ENCODE measurements at regions not wholly inside any gene's neighbourhood (a gene's known extent, or its start where the extent isn't known, plus 50 kb on each side); places are given as distances from the start of the nearest gene placed in this dataset.

GRCh38 chr16:59180083-59180476 is 446.0 kb upstream of the GOT2 start:
- Histone ChIP-seq H4K20me1 (ENCODE audit: insufficient read depth) (no peaks in the 10 kb centered on the region), H3F3A (ENCODE audit: insufficient read depth, low read length, poor library complexity, severe bottlenecking) (no peaks in the 10 kb centered on the region), H2AFZ (ENCODE audit: low read depth, low read length) (no peak overlapping the region), H3K27ac (ENCODE audit: low read length) (no peak overlapping the region), H3K36me3 (ENCODE audit: insufficient read depth, low read length) (no peaks in the 10 kb centered on the region), H3K4me3 (ENCODE audit: low read length) (no peak overlapping the region), H3K9me2 (ENCODE audit: insufficient read depth, low read length) (no peaks in the 10 kb centered on the region), H3K9ac (ENCODE audit: low read length) (no peak overlapping the region), H3K79me2 (replicated peaks; ENCODE audit: insufficient read depth, low read length) (no peaks in the 10 kb centered on the region), H3K27me3 (ENCODE audit: insufficient read depth, low read depth, low read length) (no peaks in the 10 kb centered on the region), H3K4me2 (ENCODE audit: low read length) (no peak overlapping the region), H3K9me3 (ENCODE audit: low read length) (no peaks in the 10 kb centered on the region)
- TF ChIP-seq RAD21 (conservative IDR thresholded peaks at IDR 0.05) = no peak
- TF ChIP-seq REST (IDR thresholded peaks at IDR 0.05; ENCODE audit: borderline replicate concordance) = no peak
- no peak for TF ChIP-seq EP300 (conservative IDR thresholded peaks at IDR 0.05; ENCODE audit: poor library complexity, severe bottlenecking)
- no peak for TF ChIP-seq MXI1 (conservative IDR thresholded peaks at IDR 0.05; ENCODE audit: poor library complexity, severe bottlenecking)
- TF ChIP-seq SMC3 (conservative IDR thresholded peaks at IDR 0.05; ENCODE audit: poor library complexity) = no peak
- no peak for TF ChIP-seq CTCF (IDR thresholded peaks at IDR 0.05; ENCODE audit: poor library complexity, severe bottlenecking)
- TF ChIP-seq POLR2AphosphoS5 (IDR thresholded peaks at IDR 0.05) = no peak
- TF ChIP-seq EZH2 (IDR thresholded peaks at IDR 0.05; ENCODE audit: borderline replicate concordance, insufficient read depth, low read length, poor library complexity, severe bottlenecking) = no peak
- no peak for TF ChIP-seq TAF1 (IDR thresholded peaks at IDR 0.05; ENCODE audit: low read depth)

GRCh38 chr16:59179446-59180082 is 445.4 kb upstream of the GOT2 start:
- Histone ChIP-seq H3K9me2 (ENCODE audit: insufficient read depth, low read length) (no peaks in the 10 kb centered on the region), H3K4me3 (ENCODE audit: low read length) (no peak overlapping the region)

More at GRCh38 chr16:59179446-59180082, 445.4 kb upstream of the GOT2 start:
- no peaks in the 10 kb centered on the region for H3K27me3 ChIP-seq (ENCODE audit: insufficient read depth, low read depth, low read length)
- TF ChIP-seq MXI1 (conservative IDR thresholded peaks at IDR 0.05; ENCODE audit: poor library complexity, severe bottlenecking) (no peak), TAF1 (IDR thresholded peaks at IDR 0.05; ENCODE audit: low read depth) (no peak), SMC3 (conservative IDR thresholded peaks at IDR 0.05; ENCODE audit: poor library complexity) (no peak), EP300 (conservative IDR thresholded peaks at IDR 0.05; ENCODE audit: poor library complexity, severe bottlenecking) (no peak), REST (IDR thresholded peaks at IDR 0.05; ENCODE audit: borderline replicate concordance) (no peak), EZH2 (IDR thresholded peaks at IDR 0.05; ENCODE audit: borderline replicate concordance, insufficient read depth, low read length, poor library complexity, severe bottlenecking) (no peak), POLR2AphosphoS5 (IDR thresholded peaks at IDR 0.05) (no peak), RAD21 (conservative IDR thresholded peaks at IDR 0.05) (no peak), CTCF (IDR thresholded peaks at IDR 0.05; ENCODE audit: poor library complexity, severe bottlenecking) (no peak)
- no peaks in the 10 kb centered on the region for H4K20me1 ChIP-seq (ENCODE audit: insufficient read depth)
- H3K4me2 ChIP-seq (ENCODE audit: low read length) = no peak overlapping the region
- no peaks in the 10 kb centered on the region for H3K9me3 ChIP-seq (ENCODE audit: low read length)
- no peak overlapping the region for H2AFZ ChIP-seq (ENCODE audit: low read depth, low read length)
- no peak overlapping the region for H3K9ac ChIP-seq (ENCODE audit: low read length)
- no peaks in the 10 kb centered on the region for H3F3A ChIP-seq (ENCODE audit: insufficient read depth, low read length, poor library complexity, severe bottlenecking)
- no peak overlapping the region for H3K27ac ChIP-seq (ENCODE audit: low read length)
- no peaks in the 10 kb centered on the region for H3K36me3 ChIP-seq (ENCODE audit: insufficient read depth, low read length)
- H3K79me2 ChIP-seq (replicated peaks; ENCODE audit: insufficient read depth, low read length) = no peaks in the 10 kb centered on the region

Data from neural cell (in vitro differentiated cells).